Activated naive CD4-positive, alpha-beta T cell treated with anti-CD3 and anti-CD28 coated beads for 36 hours (primary cell): ENCODE measurements at regions not wholly inside any gene's neighbourhood (a gene's known extent, or its start where the extent isn't known, plus 50 kb on each side); places are given as distances from the start of the nearest gene placed in this dataset.

ENCODE experiments used
- CTCF ChIA-PET: fragments of 350-600 bp; sonication (Branson Sonifier 250); formaldehyde crosslinking; loops from one replicate; lab custom pipeline; 2021; ENCODE audit warnings: antibody characterized with exemption; lab: Charles Lee
- DNase-seq: peaks from one replicate; pipeline ENCODE4 v3.0.0-alpha.2; 2020
- H3K27ac Mint-ChIP-seq: one replicate; pipeline ENCODE4 v1.8.0; 2021; ENCODE audit warnings: mild to moderate bottlenecking, mixed read lengths
- H3K27me3 Mint-ChIP-seq: one replicate; pipeline ENCODE4 v1.8.0; 2021; ENCODE audit warnings: low read depth, mixed read lengths
- H3K36me3 Mint-ChIP-seq: one replicate; pipeline ENCODE4 v1.8.0; 2021; ENCODE audit warnings: low read depth, mixed read lengths
- H3K4me1 Mint-ChIP-seq: one replicate; pipeline ENCODE4 v1.8.0; 2021; ENCODE audit warnings: low read depth, mixed read lengths
- H3K4me3 Mint-ChIP-seq: one replicate; pipeline ENCODE4 v1.8.0; 2021; ENCODE audit warnings: mild to moderate bottlenecking, moderate library complexity, mixed read lengths
- H3K9me3 Mint-ChIP-seq: one replicate; pipeline ENCODE4 v1.8.0; 2021; ENCODE audit warnings: mixed read lengths
- intact Hi-C: fragments of 100-400 bp; cut with micrococcal nuclease; formaldehyde crosslinking; loops from one replicate; pipeline ENCODE4 v1.15.1; 2023

DNA sequence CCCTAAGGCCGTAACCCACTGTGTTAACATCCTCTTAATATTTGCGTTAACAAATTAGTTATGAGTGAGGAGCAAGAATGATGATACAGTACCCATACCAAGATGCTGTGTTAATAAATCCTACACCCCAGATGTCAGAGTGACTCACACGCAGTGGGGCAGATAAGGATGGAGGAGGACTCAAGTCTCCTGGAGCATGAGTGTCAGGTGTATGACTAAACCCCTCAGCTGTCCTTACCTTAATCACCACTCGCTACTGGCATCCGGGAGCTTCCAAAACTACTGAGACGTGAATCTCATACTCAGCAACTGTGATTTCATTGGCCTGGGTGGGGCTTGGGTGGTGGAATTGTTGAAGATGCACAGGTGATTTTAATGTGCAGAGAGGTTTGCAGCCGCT lies 131.3 kb upstream of the MTHFD1L start:
- no peak overlapping the region for H3K4me3 Mint-ChIP-seq
- H3K4me1 Mint-ChIP-seq, result no peaks in the 10 kb centered on the region
- no peaks in the 10 kb centered on the region for H3K9me3 Mint-ChIP-seq
- DNase-seq, result no peak
- no peak overlapping the region for H3K27ac Mint-ChIP-seq
- H3K27me3 Mint-ChIP-seq, result no peaks in the 10 kb centered on the region
- no peaks in the 10 kb centered on the region for H3K36me3 Mint-ChIP-seq
- intact Hi-C loops, result no loop called here
- CTCF ChIA-PET, result interaction anchor here (0.6 kb wide), 1 partner anchor 28 kb away, joined by 3 read pairs; no protein-coding TSS in a partner anchor

DNA sequence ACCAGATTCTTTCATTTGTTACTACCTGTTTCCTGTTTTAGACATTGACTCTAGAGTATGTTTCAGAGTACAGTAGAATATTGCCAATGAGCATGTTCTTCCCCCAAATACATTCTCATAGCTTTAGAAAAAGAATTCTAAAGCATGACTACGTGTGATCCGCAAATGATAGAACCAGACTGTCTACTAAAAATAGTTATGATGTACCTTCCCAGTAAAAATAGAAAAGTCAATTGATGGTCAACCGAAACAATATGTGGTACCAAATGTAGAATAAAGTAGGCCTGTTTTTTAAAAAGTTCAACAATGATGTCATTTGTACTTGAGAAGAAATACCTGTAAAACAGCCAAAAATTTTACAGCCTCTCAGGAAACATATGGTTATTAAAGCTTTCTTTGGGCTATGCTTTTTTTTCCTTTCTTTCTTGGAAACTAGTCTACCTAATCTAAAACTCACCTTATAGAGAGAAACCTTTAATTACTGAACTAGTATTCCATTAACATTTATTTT lies 130.1 kb upstream of the MTHFD1L start:
- Mint-ChIP-seq H3K9me3 (no peaks in the 10 kb centered on the region), H3K27ac (no peak overlapping the region), H3K4me1 (no peaks in the 10 kb centered on the region), H3K4me3 (no peak overlapping the region), H3K36me3 (no peaks in the 10 kb centered on the region), H3K27me3 (no peaks in the 10 kb centered on the region)
- CTCF ChIA-PET, result interaction anchor here (0.6 kb wide), 1 partner anchor 635 kb away, joined by 3 read pairs; no protein-coding TSS in a partner anchor
- intact Hi-C loops, result no loop called here
- no peak for DNase-seq

DNA sequence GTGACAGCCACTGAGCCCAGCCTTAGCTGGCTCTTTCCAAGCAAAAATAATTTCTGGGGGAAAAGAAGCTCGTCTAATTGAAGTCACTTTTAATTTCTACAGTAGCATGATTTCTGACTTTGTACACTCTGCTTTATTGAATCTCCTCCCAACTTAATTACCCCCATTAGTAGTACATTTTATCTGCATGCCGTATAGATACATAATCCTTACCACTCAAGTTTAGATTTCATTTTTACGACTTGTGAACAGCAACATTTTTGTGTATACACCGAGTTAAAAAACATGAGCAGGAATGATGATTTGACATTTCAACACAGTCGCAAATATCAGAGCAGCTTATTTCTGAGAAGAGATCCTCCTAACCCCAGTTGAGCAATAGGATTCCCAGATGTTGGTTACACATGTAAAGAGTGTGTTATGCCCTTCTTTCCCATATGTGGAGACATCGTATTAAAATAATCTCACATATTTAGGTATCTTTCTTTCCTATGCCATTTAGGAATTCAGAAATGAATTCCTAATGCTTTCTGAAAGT lies 127.3 kb upstream of the MTHFD1L start:
- Mint-ChIP-seq H3K27me3 (peaks cover 4% of the 10 kb centered on the region), H3K36me3 (no peaks in the 10 kb centered on the region), H3K9me3 (no peaks in the 10 kb centered on the region), H3K4me3 (no peak overlapping the region), H3K27ac (no peak overlapping the region), H3K4me1 (no peaks in the 10 kb centered on the region)
- intact Hi-C loops, result no loop called here
- DNase-seq, result no peak
- CTCF ChIA-PET, result interaction anchor here (0.5 to 1.0 kb wide), 2 partner anchors 99 to 320 kb away, joined by 3 to 7 read pairs; no protein-coding TSS in a partner anchor

DNA sequence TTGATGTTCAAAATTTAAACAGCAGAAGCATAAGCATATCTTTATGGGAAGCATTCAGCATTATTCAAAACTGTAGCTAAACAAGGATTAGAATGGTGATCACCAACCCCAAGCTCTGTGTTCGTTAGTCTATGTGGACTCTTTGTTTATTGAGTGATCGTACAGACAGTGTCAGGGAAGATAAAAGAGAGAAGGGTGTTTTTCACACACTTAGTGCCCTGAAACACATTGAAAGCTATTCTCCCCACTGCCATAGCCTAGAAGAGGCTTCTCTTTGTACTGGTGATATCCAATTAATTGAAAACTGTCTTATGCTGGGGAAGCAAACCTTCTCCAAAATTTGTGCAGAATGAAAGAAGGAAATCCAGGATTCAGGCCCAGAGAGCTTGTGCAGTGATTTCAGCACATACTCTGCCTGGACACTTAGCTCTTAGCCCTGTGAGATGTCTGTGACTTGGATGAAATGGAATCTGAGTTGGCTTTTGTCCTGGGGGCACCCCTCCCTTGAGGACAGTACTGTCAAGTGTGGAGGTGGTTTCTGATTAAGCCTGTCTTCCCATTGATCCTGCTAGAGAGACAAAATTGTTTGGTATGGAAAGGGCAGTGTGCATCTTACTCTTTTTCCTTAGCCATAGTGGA lies 125.7 kb upstream of the MTHFD1L start:
- Mint-ChIP-seq H3K4me1 (no peaks in the 10 kb centered on the region), H3K9me3 (no peaks in the 10 kb centered on the region), H3K4me3 (no peak overlapping the region), H3K27me3 (peaks cover 8% of the 10 kb centered on the region), H3K36me3 (no peaks in the 10 kb centered on the region), H3K27ac (no peak overlapping the region)
- intact Hi-C loops, result no loop called here
- CTCF ChIA-PET, result interaction anchor here (1.0 kb wide), 1 partner anchor 322 kb away, joined by 4 read pairs; no protein-coding TSS in a partner anchor
- DNase-seq, result no peak

DNA sequence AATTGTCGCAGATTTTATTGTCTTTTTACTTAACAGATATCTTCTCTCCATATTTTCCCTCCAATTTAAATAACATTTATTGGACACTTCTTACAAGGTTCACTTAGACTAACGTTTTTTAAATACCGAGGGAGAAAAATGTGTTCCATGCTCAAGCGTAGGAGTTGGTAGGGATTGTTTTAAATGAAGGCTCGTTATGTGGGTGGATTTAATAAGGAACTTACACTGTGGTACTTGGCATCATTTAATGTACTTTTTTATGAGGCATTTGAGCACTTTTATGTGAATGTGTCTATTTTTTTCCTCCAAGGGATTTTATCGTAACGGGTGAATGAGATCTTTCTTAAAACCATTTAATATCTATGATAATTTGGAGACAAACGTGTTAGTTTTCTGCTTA lies 125.0 kb upstream of the MTHFD1L start:
- H3K4me3 Mint-ChIP-seq, result no peak overlapping the region
- intact Hi-C loops, result no loop called here
- H3K36me3 Mint-ChIP-seq, result no peaks in the 10 kb centered on the region
- no peak for DNase-seq
- peaks cover 8% of the 10 kb centered on the region for H3K27me3 Mint-ChIP-seq
- H3K27ac Mint-ChIP-seq, result no peak overlapping the region
- H3K9me3 Mint-ChIP-seq, result no peaks in the 10 kb centered on the region
- CTCF ChIA-PET, result no interaction called here
- H3K4me1 Mint-ChIP-seq, result no peaks in the 10 kb centered on the region

DNA sequence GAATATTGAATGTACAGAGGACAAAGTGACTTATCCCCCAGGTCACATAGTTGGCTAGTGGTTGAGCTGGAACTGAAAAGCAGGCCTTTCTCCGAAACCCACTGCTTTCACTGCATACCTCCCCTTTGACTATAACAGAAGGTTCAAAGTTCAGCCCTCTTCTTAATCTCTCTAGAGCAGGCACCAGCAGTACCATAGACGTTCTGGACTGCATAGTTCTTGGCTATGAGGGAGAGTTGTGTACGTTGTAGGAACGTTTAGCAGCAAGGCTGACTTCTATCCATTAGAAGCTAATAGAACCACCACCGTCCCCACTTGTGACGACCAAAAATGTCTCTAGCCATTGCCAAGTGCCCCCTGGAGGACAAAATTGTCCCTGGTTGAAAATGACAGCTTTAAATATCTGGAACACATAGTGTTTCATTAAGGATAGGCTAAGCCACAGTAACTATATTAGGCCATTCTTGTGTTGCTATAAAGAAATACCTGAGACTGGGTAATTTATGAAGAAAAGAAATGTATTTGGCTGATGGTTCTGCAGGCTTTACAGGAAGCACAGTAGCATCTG lies 123.8 kb upstream of the MTHFD1L start:
- intact Hi-C loops, result loop anchor here (1.0 kb wide), 1 partner anchor 323 kb away; no protein-coding TSS in a partner anchor
- Mint-ChIP-seq H3K27ac (no peak overlapping the region), H3K4me1 (no peaks in the 10 kb centered on the region), H3K9me3 (no peaks in the 10 kb centered on the region), H3K4me3 (no peak overlapping the region), H3K27me3 (peaks cover 12% of the 10 kb centered on the region), H3K36me3 (no peaks in the 10 kb centered on the region)
- DNase-seq, result peak; percentile 42
- CTCF ChIA-PET, result interaction anchor here (0.8 to 1.3 kb wide), 3 partner anchors 88 to 331 kb away, joined by 3 to 6 read pairs (median 4); no protein-coding TSS in a partner anchor

DNA sequence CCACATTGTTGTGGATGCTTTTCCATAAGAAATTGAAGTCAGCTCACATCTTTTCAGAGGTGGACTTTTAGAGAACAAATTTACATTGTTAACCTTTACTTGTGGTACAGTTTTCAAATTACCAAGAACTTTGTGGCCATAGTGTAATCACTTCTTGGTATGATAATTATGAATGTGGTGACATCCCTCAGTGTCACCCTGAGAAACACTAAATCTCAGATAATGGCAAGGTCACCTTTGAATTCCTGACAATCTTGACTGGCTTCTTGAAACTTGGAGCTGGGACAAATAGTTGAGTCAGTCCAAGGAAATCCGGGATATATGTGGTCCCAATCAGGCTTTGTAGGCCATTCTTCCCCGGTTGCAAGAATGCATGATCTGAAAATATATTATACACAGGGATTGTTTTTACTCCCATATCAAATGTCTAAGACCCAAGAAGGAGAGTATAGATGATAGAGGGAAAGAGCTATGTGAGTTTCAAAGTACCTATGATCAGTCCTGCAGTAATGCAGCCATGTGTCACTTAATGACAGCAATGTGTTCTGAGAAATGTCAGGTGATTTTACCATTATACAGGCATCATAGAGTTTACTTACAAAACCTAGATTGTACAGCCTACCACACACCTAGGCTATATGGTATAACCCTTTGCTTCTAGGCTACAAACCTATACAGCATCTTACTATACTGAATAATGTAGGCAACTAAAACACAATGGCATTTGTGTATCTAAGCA lies 120.8 kb upstream of the MTHFD1L start:
- Mint-ChIP-seq H3K27me3 (peaks cover 17% of the 10 kb centered on the region), H3K4me1 (no peaks in the 10 kb centered on the region), H3K27ac (no peak overlapping the region), H3K9me3 (no peaks in the 10 kb centered on the region), H3K36me3 (no peaks in the 10 kb centered on the region), H3K4me3 (no peak overlapping the region)
- CTCF ChIA-PET, result no interaction called here
- no peak for DNase-seq
- intact Hi-C loops, result no loop called here

DNA sequence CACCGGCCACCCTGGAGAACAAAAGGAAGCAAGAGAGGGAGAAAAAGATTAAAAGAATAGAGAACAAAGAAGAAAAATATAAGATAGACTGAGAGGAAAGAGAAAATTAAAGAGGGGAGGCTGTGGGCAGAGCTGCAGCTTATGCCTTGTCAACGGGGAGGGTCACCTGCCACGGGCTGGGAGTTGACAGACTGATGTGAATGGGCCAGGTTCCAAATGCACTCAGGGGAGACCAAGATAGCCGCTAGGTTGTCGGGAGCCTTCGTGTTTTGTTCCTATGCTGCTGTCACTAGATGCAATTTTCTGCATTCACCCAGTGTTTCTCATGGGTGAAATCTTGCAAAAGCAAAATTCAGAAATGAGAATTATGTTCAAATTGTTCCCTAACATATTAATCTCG lies 119.6 kb upstream of the MTHFD1L start:
- Mint-ChIP-seq H3K27ac (no peak overlapping the region), H3K27me3 (peaks cover 17% of the 10 kb centered on the region), H3K4me3 (no peak overlapping the region), H3K36me3 (no peaks in the 10 kb centered on the region), H3K9me3 (no peaks in the 10 kb centered on the region), H3K4me1 (no peaks in the 10 kb centered on the region)
- no peak for DNase-seq
- intact Hi-C loops, result no loop called here
- CTCF ChIA-PET, result no interaction called here

DNA sequence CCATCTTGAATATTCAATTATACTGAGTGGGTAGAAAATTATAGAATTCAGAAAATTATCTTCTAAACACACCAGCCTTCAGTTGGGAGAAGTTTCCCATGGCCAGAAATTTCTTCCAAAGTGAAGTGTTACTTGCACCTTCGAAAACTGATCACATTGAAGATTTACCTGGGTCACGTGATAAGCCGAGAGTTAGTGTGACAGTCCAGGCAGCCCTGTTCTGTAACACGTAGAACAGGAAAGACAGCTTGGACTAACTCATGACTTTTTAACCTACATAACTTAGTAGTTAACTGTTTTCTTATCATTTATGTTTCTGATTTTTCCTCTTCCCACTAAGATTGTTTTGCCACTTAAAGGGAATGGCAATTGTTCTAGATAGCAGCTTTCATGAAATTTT lies 118.3 kb upstream of the MTHFD1L start:
- CTCF ChIA-PET, result no interaction called here
- H3K27ac Mint-ChIP-seq, result no peak overlapping the region
- no peak overlapping the region for H3K4me3 Mint-ChIP-seq

DNA sequence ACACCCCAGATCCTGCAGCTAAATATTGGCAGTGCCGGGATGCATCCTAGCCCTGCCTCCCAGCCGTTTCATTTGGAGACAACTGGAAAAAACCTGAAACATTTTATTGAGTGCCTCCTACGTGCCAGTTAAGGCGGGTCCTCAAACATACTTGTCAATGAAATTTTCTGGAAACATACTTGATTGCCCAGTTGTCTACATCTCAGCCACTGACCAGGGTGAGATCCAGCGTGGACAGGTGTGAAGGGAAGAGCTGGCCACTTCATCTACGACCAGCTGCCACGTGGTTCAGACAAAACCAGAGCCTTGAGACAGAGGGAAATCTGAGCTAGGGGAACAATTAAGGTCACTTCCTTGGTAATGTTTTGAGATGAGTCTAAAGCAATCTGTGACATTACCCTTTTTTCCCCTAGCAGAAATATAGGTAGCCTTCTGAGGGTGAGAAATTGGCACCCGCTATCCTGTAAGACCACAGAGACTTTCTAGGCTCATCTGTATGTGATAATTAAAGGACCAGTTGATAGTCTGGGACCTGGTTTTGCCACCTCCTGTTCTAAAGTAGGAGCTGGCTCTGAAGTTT lies 116.3 kb upstream of the MTHFD1L start:
- CTCF ChIA-PET, result no interaction called here
- Mint-ChIP-seq H3K9me3 (no peaks in the 10 kb centered on the region), H3K4me3 (no peak overlapping the region), H3K36me3 (no peaks in the 10 kb centered on the region), H3K4me1 (no peaks in the 10 kb centered on the region), H3K27ac (no peak overlapping the region), H3K27me3 (peaks cover 13% of the 10 kb centered on the region)
- DNase-seq, result no peak
- intact Hi-C loops, result no loop called here

More for the DNA sequence above, 118.3 kb upstream of the MTHFD1L start:
- no peak for DNase-seq
- Mint-ChIP-seq H3K9me3 (no peaks in the 10 kb centered on the region), H3K36me3 (no peaks in the 10 kb centered on the region), H3K27me3 (peaks cover 13% of the 10 kb centered on the region), H3K4me1 (no peaks in the 10 kb centered on the region)
- intact Hi-C loops, result no loop called here

DNA sequence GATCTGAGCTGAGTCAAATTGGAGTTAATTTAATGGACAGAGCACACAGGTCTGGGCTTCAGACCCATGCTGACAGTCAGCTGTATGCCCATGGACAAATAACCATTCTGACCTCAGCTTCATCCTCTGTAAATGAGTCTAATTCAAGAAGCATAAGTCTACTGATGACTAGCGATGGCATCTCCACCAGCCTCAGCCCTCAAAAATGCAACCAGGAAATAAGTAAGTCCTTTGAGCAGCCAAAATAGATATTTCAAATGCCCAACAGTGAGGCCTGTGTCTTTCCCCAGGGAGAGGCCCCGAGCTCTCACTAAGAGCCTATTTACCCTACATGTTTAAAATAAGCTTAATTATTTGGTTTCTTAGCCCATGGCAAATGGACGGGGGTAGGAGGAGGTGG lies 114.2 kb upstream of the MTHFD1L start:
- CTCF ChIA-PET, result no interaction called here
- no peak for DNase-seq
- H3K4me1 Mint-ChIP-seq, result no peaks in the 10 kb centered on the region
- H3K36me3 Mint-ChIP-seq, result no peaks in the 10 kb centered on the region
- no peak overlapping the region for H3K27ac Mint-ChIP-seq
- no peak overlapping the region for H3K4me3 Mint-ChIP-seq
- H3K27me3 Mint-ChIP-seq, result peaks cover 8% of the 10 kb centered on the region
- intact Hi-C loops, result no loop called here
- no peaks in the 10 kb centered on the region for H3K9me3 Mint-ChIP-seq

DNA sequence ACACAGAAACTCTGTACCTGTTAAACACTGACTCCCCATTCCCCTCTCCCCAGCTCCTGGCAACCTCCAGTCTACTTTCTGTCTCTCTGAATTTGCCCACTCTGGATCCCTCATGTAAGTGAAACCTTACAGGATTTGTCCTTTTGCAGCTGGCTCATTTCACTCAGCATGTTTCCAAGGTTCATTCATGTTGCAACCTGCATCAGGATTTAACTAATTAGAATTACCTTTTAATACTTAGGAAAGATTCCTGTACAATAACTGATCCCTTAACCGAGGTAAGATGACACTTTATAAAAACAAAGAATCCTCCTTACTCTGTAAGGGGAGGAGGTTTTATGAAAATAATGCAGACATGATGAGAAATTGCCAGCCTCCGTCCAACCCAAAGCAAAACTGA lies 113.1 kb upstream of the MTHFD1L start:
- H3K27ac Mint-ChIP-seq, result no peak overlapping the region
- no peaks in the 10 kb centered on the region for H3K9me3 Mint-ChIP-seq
- intact Hi-C loops, result no loop called here
- no peak overlapping the region for H3K4me3 Mint-ChIP-seq
- DNase-seq, result no peak
- no peaks in the 10 kb centered on the region for H3K36me3 Mint-ChIP-seq
- peaks cover 4% of the 10 kb centered on the region for H3K27me3 Mint-ChIP-seq
- no peaks in the 10 kb centered on the region for H3K4me1 Mint-ChIP-seq
- CTCF ChIA-PET, result no interaction called here
